COR-L47 (cell line): ENCODE measurements at regions not wholly inside any gene's neighbourhood (a gene's known extent, or its start where the extent isn't known, plus 50 kb on each side); places are given as distances from the start of the nearest gene placed in this dataset.
A peak's percentile ranks its signal among the peaks of the same experiment; 100 is the strongest.

Source experiments
- DNase-seq: peaks from one replicate; lab custom pipeline; 2025; lab: John Stamatoyannopoulos, UW

- DNase-seq = no peak
These were observed 66.7 kb upstream of the EZH2 start for GRCh38 chr7:148950806-148951205.

- no peak for DNase-seq
These were observed 61.1 kb upstream of the EZH2 start for GRCh38 chr7:148944935-148945934.

GRCh38 chr7:148941598-148942275 lies 57.6 kb upstream of the EZH2 start:
- peak; percentile 82 for DNase-seq

GRCh38 chr7:148940702-148941597 lies 56.9 kb upstream of the EZH2 start:
- peak; percentile 82 for DNase-seq

GRCh38 chr7:148939128-148939755 lies 55.2 kb upstream of the EZH2 start:
- no peak for DNase-seq

- no peak for DNase-seq
These were observed 51.4 kb upstream of the EZH2 start for GRCh38 chr7:148935451-148935850.
